Esophagus squamous epithelium (tissue), 5 donors: ENCODE measurements at regions not wholly inside any gene's neighbourhood (a gene's known extent, or its start where the extent isn't known, plus 50 kb on each side); places are given as distances from the start of the nearest gene placed in this dataset.

Experiments
- DNase-seq: peaks from one replicate; lab custom pipeline; 2025; lab: John Stamatoyannopoulos, UW
- H3K27ac ChIP-seq, 4 donors: fragments of 200-600 bp; sonication (generic); one replicate each; pipeline ENCODE4 v1.5.1; 2016 to 2019; ENCODE audit warnings: mild to moderate bottlenecking in 1 of 4
- H3K27me3 ChIP-seq, 4 donors: fragments of 200-600 bp; sonication (generic); 1 replicate in 3 of 4; 2 replicates in 1 of 4; pipeline versions ENCODE4 v1.5.1 to v1.6.0; 2017 to 2021; ENCODE audit warnings: antibody characterized with exemption in 1 of 4
- H3K36me3 ChIP-seq, 3 donors: fragments of 200-600 bp; sonication (generic); one replicate each; pipeline ENCODE4 v1.5.1; 2016 to 2019
- H3K4me1 ChIP-seq, 3 donors: fragments of 200-600 bp; sonication (generic); one replicate each; pipeline ENCODE4 v1.5.1; 2017 to 2019
- H3K4me3 ChIP-seq, 4 donors: fragments of 200-600 bp; sonication (generic); 1 replicate in 3 of 4; 2 replicates in 1 of 4; pipeline ENCODE4 v1.5.1; 2016 to 2019; ENCODE audit warnings: mild to moderate bottlenecking in 2 of 4, moderate library complexity in 1 of 4
- H3K9me3 ChIP-seq, 3 donors: fragments of 200-600 bp; sonication (generic); one replicate each; pipeline ENCODE4 v1.5.1; 2016 to 2019
- POLR2A ChIP-seq, 4 donors: fragments of 450-650 bp; IDR thresholded peaks; one replicate each; pipeline ENCODE4 v1.6.1; 2017; ENCODE audit warnings: antibody characterized with exemption in 4 of 4, mild to moderate bottlenecking in 4 of 4, moderate library complexity in 3 of 4
- WGBS, 2 donors: methylation state at CpG; one replicate each; pipeline ENCODE4 v1.1.5; 2018; 5-methylcytosine and 5-hydroxymethylcytosine counted together
- intact Hi-C: fragments of 100-400 bp; cut with DNase I; formaldehyde crosslinking; loops from one replicate; pipeline ENCODE4 v1.15.0; 2022
- TF ChIP-seq, protein P1 (sequence below), 6 experiments: fragments of 450-650 bp in 4 of 6; fragments of 200-600 bp in 2 of 6; sonication (generic) in 2 of 6; IDR thresholded peaks; one replicate each; pipeline ENCODE4 v1.5.1; 2016 to 2019; ENCODE audit warnings: antibody characterized with exemption in 6 of 6, mild to moderate bottlenecking in 4 of 6, moderate library complexity in 4 of 6
- donor health status: DM: yes; HTN: yes; CAD: no.

DNA sequence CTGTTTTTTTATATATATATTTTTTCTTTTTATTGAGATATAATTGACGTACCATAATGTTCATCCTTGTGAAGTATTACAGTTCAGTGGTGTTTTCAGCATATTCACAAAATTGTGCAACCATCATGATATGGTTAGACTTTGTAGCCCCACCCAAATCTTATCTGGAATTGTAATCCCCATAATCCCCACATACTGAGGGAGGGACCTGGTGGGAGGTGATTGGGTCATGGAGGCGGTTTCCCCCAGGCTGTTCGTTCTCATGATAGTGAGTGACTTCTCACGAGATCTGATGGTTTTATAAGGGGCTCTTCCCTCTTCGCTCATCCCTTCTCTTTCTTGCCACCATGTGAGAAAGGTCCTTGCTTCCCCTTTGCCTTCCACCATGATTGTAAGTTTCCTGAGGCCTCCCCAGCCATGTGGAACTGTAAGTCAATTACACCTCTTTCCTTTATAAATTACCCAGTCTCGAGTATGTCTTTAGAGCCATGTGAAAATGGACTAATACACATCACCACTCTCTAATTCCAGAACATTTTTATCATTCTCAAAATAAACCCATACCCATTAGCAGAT, 73.9 kb upstream of the SMNDC1 start:
- intact Hi-C loops: no loop called here
- Histone ChIP-seq H3K27me3 (no peaks in the 10 kb centered on the region), H3K4me1 (peaks cover 0 to 9% (median 0%) of the 10 kb centered on the region in 3 donors), H3K36me3 (no peaks in the 10 kb centered on the region), H3K27ac (no peak overlapping the region), H3K4me3 (no peak overlapping the region), H3K9me3 (no peaks in the 10 kb centered on the region)
- DNase-seq: no peak
- TF ChIP-seq POLR2A (IDR thresholded peaks at IDR 0.05): no peak
- TF ChIP-seq, protein P1, sequence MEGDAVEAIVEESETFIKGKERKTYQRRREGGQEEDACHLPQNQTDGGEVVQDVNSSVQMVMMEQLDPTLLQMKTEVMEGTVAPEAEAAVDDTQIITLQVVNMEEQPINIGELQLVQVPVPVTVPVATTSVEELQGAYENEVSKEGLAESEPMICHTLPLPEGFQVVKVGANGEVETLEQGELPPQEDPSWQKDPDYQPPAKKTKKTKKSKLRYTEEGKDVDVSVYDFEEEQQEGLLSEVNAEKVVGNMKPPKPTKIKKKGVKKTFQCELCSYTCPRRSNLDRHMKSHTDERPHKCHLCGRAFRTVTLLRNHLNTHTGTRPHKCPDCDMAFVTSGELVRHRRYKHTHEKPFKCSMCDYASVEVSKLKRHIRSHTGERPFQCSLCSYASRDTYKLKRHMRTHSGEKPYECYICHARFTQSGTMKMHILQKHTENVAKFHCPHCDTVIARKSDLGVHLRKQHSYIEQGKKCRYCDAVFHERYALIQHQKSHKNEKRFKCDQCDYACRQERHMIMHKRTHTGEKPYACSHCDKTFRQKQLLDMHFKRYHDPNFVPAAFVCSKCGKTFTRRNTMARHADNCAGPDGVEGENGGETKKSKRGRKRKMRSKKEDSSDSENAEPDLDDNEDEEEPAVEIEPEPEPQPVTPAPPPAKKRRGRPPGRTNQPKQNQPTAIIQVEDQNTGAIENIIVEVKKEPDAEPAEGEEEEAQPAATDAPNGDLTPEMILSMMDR (IDR thresholded peaks at IDR 0.05): no peak
- 97 to 98% methylated on average over 6 of the region's 6 CpGs for WGBS, 2 donors

DNA sequence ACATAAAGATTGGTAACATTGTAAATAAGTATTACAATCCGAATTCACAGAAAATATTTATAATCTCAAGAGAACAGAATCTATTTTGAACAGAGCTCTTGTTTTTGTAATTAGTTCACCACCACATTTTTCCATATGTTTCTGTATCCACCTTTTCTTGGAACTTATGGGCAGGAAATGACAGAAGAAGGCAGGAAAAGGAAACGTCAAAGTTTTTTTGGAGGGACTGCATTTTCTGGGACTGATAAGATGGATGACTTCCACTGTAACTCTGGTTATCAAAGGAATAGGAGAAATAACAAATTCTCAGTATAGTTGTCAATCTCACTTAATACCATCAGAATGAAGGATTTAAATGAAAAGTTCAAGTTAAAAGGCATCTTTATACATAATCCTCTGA, 75.1 kb upstream of the SMNDC1 start:
- no peak for DNase-seq
- no peaks in the 10 kb centered on the region for H3K27me3 ChIP-seq
- no peak overlapping the region for H3K27ac ChIP-seq
- no peaks in the 10 kb centered on the region for H3K9me3 ChIP-seq
- H3K4me3 ChIP-seq: no peak overlapping the region
- intact Hi-C loops: no loop called here
- H3K36me3 ChIP-seq: no peaks in the 10 kb centered on the region
- H3K4me1 ChIP-seq: peaks cover 0 to 9% (median 0%) of the 10 kb centered on the region in 3 donors
- WGBS, 2 donors: 54 to 63% methylated on average over 2 of the region's 2 CpGs
- no peak for TF ChIP-seq POLR2A (IDR thresholded peaks at IDR 0.05)
- TF ChIP-seq, protein P1 (IDR thresholded peaks at IDR 0.05): no peak

DNA sequence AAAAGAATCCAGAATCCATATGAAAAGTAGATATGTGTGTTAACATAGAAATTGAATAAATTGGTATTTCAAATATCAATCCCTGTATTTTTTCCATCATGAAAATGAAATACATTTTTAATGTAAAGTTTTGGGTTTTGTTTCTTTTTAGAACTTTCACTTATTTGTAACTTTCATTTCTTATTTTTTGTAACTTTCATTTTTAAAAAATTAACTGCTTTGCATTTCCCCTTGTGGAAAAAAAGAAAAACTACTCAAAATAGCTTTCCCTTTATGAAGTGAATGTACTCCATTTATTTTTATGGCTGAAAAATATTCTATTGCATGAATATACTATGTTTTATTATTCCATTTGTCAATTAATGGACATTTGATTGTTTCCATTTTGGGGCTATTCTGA, 75.6 kb upstream of the SMNDC1 start:
- Histone ChIP-seq H3K4me3 (no peak overlapping the region), H3K9me3 (no peaks in the 10 kb centered on the region), H3K27me3 (no peaks in the 10 kb centered on the region), H3K4me1 (peaks cover 0 to 9% (median 0%) of the 10 kb centered on the region in 3 donors), H3K36me3 (no peaks in the 10 kb centered on the region), H3K27ac (no peak overlapping the region)
- intact Hi-C loops: no loop called here
- no peak for TF ChIP-seq POLR2A (IDR thresholded peaks at IDR 0.05)
- TF ChIP-seq, protein P1 (IDR thresholded peaks at IDR 0.05): no peak
- no peak for DNase-seq

DNA sequence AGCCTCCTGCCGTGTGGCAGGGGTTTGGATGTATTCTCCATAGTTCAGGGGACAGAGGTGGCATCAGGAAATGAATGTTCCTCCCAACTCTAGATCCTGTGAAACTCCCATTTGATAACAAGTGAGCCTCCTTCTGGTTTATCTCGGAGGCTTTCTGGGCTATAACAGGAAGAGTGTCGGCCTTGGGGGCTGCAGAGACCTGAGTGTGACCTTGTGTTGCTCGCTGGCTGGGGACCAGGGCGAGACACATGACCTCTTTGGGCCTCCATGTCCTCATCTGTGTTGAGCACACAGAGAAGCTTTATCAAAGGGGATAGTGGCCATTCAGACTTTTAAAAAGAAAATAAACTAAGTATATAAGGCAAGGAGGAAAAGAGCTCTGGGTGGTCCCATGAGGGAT, 78.0 kb upstream of the SMNDC1 start:
- H3K9me3 ChIP-seq: no peaks in the 10 kb centered on the region
- TF ChIP-seq, protein P1 (IDR thresholded peaks at IDR 0.05): no peak
- no peak for TF ChIP-seq POLR2A (IDR thresholded peaks at IDR 0.05)

DNA sequence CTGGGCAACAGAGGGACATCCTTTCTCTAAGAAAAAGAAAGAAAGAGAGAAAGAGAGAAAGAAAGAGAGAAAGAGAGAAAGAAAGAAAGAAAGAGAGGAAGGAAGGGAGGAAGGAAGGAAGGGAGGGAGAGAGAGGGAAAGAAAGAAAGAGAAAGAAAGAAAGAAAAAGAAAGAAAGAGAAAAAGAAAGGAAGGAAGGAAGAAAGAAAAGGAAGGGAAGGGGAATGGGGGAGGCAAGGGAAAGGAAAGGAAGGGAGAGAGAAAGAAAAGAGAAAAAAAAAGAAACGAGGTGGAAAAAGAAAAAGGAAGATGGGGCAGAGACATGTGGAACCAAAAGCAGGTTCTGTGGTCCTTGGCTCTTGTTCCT, 82.9 kb upstream of the SMNDC1 start:
- no peak overlapping the region for H3K27ac ChIP-seq
- H3K4me3 ChIP-seq: no peak overlapping the region
- 36 to 53% methylated on average over 1 of the region's 1 CpG for WGBS, 2 donors
- no peaks in the 10 kb centered on the region for H3K9me3 ChIP-seq
- DNase-seq: no peak
- intact Hi-C loops: no loop called here
- no peaks in the 10 kb centered on the region for H3K36me3 ChIP-seq
- peaks cover 1 to 11% (median 2%) of the 10 kb centered on the region in 3 donors for H3K4me1 ChIP-seq
- no peaks in the 10 kb centered on the region for H3K27me3 ChIP-seq
- TF ChIP-seq POLR2A (IDR thresholded peaks at IDR 0.05): no peak
- TF ChIP-seq, protein P1 (IDR thresholded peaks at IDR 0.05): no peak

More for the DNA sequence above, 78.0 kb upstream of the SMNDC1 start:
- 79 to 96% methylated on average over 4 to 5 of the region's 5 CpGs for WGBS, 2 donors
- Histone ChIP-seq H3K27ac (no peak overlapping the region), H3K27me3 (no peaks in the 10 kb centered on the region), H3K36me3 (no peaks in the 10 kb centered on the region), H3K4me1 (no peaks in the 10 kb centered on the region), H3K4me3 (no peak overlapping the region)
- no peak for DNase-seq
- intact Hi-C loops: no loop called here
